Peyer's patch (tissue), 4 donors: ENCODE measurements at regions not wholly inside any gene's neighbourhood (a gene's known extent, or its start where the extent isn't known, plus 50 kb on each side); places are given as distances from the start of the nearest gene placed in this dataset.

Experiments used
- POLR2A ChIP-seq, 2 donors: fragments of 450-650 bp; IDR thresholded peaks; one replicate each; pipeline ENCODE4 v1.5.1; 2017; ENCODE audit warnings: antibody characterized with exemption in 2 of 2, mild to moderate bottlenecking in 2 of 2, moderate library complexity in 2 of 2
- TF ChIP-seq, protein P1 (sequence below), 6 experiments: fragments of 450-650 bp in 4 of 6; fragments of 200-600 bp in 2 of 6; sonication (generic) in 1 of 6; IDR thresholded peaks; one replicate each; pipeline ENCODE4 v1.5.1; 2017 to 2019; ENCODE audit warnings: antibody characterized with exemption in 6 of 6, mild to moderate bottlenecking in 3 of 6, moderate library complexity in 1 of 6

DNA sequence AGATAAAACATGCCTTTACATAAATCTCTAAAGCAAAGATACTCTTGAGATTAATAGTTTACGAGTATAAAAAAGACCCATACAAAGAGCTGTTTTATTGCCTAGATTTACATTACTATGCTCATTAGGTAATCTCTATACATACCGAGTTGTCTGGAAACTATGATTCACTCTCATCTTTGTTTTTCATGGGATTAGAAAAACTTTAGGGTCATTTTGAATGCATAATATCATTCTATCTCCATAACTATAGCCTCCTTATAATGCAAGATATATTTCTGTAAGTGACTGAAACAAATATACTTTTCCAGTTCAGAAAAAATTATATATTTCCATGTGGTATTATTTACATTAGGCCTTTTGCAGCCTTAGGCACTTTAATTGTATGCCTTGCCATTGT lies 1088.7 kb upstream of the ARRDC3 start:
- TF ChIP-seq, protein P1, sequence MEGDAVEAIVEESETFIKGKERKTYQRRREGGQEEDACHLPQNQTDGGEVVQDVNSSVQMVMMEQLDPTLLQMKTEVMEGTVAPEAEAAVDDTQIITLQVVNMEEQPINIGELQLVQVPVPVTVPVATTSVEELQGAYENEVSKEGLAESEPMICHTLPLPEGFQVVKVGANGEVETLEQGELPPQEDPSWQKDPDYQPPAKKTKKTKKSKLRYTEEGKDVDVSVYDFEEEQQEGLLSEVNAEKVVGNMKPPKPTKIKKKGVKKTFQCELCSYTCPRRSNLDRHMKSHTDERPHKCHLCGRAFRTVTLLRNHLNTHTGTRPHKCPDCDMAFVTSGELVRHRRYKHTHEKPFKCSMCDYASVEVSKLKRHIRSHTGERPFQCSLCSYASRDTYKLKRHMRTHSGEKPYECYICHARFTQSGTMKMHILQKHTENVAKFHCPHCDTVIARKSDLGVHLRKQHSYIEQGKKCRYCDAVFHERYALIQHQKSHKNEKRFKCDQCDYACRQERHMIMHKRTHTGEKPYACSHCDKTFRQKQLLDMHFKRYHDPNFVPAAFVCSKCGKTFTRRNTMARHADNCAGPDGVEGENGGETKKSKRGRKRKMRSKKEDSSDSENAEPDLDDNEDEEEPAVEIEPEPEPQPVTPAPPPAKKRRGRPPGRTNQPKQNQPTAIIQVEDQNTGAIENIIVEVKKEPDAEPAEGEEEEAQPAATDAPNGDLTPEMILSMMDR (IDR thresholded peaks at IDR 0.05) = no peak
- TF ChIP-seq POLR2A (IDR thresholded peaks at IDR 0.05) = no peak
